SK-N-MC (cell line): ENCODE measurements at regions not wholly inside any gene's neighbourhood (a gene's known extent, or its start where the extent isn't known, plus 50 kb on each side); places are given as distances from the start of the nearest gene placed in this dataset.

ENCODE experiments used
- EZH2 ChIP-seq: fragments of 200-600 bp; sonication (generic); IDR thresholded peaks from one replicate; pipeline ENCODE4 v1.6.1; 2017; ENCODE audit warnings: antibody characterized with exemption
- POLR2AphosphoS5 ChIP-seq: IDR thresholded peaks from 2 replicates; pipeline ENCODE4 v1.6.1; 2012; ENCODE audit warnings: mild to moderate bottlenecking, low read depth, low read length, borderline replicate concordance

DNA sequence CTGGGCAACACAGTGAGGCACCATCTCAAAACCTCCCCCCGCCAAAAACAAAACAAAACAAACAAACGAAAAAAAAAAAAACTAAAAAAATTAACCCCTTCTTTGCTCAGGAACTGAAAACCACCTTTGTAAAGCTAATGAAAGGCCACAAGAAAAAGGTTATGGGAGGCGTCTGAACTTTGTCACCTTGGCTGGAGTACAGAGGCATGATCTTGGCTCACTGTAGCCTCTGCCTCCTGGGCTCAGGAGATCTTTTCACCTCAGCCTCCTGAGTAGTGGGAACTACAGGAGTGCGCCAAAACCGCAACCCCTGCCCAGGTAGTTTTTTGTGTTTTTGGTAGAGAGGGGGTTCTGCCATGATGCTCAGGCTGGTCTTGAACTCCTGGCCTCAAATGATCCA is 337.9 kb downstream of the TBC1D32 start:
- TF ChIP-seq EZH2 (no peak), POLR2AphosphoS5 (no peak)
